B cell (primary cell): ENCODE measurements at regions not wholly inside any gene's neighbourhood (a gene's known extent, or its start where the extent isn't known, plus 50 kb on each side); places are given as distances from the start of the nearest gene placed in this dataset.

ENCODE experiments used
- CTCF ChIP-seq: fragments of 200-600 bp; IDR thresholded peaks from one replicate; pipeline ENCODE4 v1.8.0; 2022; ENCODE audit warnings: antibody characterized with exemption, mild to moderate bottlenecking
- EZH2 ChIP-seq: IDR thresholded peaks from 2 replicates; pipeline ENCODE4 v1.6.1; 2012; ENCODE audit warnings: borderline replicate concordance, low read depth, mild to moderate bottlenecking, moderate library complexity, low read length; ENCODE audit not compliant: insufficient read depth, poor library complexity, severe bottlenecking

- TF ChIP-seq CTCF, result no peak
- no peak for TF ChIP-seq EZH2
Measured at GRCh38 chr14:98189944-98190343, 1082.1 kb downstream of the BCL11B start.
